ENCODE measurements at regions not wholly inside any gene's neighbourhood (a gene's known extent, or its start where the extent isn't known, plus 50 kb on each side); places are given as distances from the start of the nearest gene placed in this dataset.
"Not testable (repeated sequence)": the region's sequence is repeated elsewhere in the genome, so short reads cannot be mapped to it uniquely, and the experiment has no call there.

DNA sequence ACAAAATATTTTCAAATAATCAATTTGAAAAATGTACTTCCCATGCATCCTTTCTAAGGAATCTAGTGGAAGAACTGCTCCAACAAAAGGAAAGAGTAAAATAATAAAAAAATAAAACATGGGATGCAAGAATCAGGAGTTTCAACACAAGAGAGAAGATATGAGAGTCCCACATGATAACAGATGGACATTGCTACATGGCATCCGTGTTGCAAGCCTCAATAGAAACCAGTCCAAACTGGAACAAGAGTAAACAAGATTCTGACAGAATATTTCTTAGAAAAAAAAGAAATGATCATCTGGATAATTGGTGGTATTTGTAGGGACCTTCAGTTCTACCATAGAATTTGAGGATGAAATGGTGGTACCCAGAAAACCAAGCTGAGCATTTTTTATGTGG is 186.8 kb downstream of the FRK start:
- no peaks in the 10 kb centered on the region for H3K36me3 ChIP-seq (ENCODE audit: insufficient read depth, low read length)
- no peaks in the 10 kb centered on the region for H3K4me1 ChIP-seq (ENCODE audit: insufficient read depth, low read length)
- H3K27me3 ChIP-seq (ENCODE audit: insufficient read depth, low read length), result no peaks in the 10 kb centered on the region
- no peak overlapping the region for H3K9ac ChIP-seq (ENCODE audit: low read depth, low read length)
- H3K27ac ChIP-seq (ENCODE audit: low read depth, low read length), result no peak overlapping the region
- no peaks in the 10 kb centered on the region for H3K9me3 ChIP-seq (ENCODE audit: insufficient read depth, low read depth, low read length)
- no peak overlapping the region for H3K4me3 ChIP-seq (ENCODE audit: low read length)
- 100% methylated on average over 1 of the region's 1 CpG for WGBS

DNA sequence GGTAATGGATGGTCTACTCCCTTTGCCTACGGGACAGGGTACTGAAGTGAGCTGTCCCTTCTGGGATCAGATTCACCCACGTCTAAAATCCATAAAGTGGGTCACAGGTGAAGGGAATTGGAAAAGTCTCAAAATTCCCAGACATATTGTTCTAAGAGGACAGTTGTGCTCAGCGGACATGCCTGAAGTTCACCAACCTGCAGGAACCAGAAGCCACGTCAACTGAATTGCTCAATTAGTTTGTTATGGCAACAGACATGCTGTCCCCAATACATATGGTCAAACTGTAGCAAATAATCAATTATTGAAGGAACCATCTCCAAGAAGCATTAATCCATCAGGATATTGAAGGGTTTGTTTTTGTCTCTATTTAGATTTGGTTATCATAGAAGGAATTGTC is 190.2 kb downstream of the FRK start:
- H3K4me1 ChIP-seq (ENCODE audit: insufficient read depth, low read length), result no peaks in the 10 kb centered on the region
- no peaks in the 10 kb centered on the region for H3K27me3 ChIP-seq (ENCODE audit: insufficient read depth, low read length)
- no peaks in the 10 kb centered on the region for H3K9me3 ChIP-seq (ENCODE audit: insufficient read depth, low read depth, low read length)
- H3K36me3 ChIP-seq (ENCODE audit: insufficient read depth, low read length), result no peaks in the 10 kb centered on the region
- whole genome bisulfite sequencing, result 66% methylated on average over 4 of the region's 4 CpGs
- H3K4me3 ChIP-seq (ENCODE audit: low read length), result no peak overlapping the region
- H3K9ac ChIP-seq (ENCODE audit: low read depth, low read length), result no peak overlapping the region
- no peak overlapping the region for H3K27ac ChIP-seq (ENCODE audit: low read depth, low read length)

DNA sequence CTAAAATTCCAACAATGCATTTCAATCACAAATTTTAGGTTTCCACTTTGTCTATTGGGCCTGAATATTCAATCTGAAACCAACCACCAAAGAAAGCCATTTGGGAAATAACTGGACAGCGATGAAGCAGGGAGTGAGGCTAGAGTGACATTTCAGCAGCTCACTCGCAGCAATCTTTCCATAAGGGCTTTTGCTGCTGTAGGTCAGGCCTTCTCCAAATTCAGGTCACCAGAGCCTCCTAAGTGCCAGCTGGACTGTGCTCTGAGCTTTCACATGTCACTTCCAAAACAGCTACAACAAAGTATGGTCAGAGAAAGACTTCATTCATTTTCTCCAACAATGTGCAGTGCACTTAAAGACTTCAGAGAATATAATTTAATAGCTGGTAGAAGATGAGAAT is 194.8 kb downstream of the FRK start:
- Histone ChIP-seq H3K4me1 (ENCODE audit: insufficient read depth, low read length) (no peaks in the 10 kb centered on the region), H3K4me3 (ENCODE audit: low read length) (no peak overlapping the region), H3K27ac (ENCODE audit: low read depth, low read length) (no peak overlapping the region), H3K9me3 (ENCODE audit: insufficient read depth, low read depth, low read length) (no peaks in the 10 kb centered on the region), H3K9ac (ENCODE audit: low read depth, low read length) (no peak overlapping the region), H3K36me3 (ENCODE audit: insufficient read depth, low read length) (no peaks in the 10 kb centered on the region), H3K27me3 (ENCODE audit: insufficient read depth, low read length) (no peaks in the 10 kb centered on the region)
- 96% methylated on average over 2 of the region's 2 CpGs for WGBS

DNA sequence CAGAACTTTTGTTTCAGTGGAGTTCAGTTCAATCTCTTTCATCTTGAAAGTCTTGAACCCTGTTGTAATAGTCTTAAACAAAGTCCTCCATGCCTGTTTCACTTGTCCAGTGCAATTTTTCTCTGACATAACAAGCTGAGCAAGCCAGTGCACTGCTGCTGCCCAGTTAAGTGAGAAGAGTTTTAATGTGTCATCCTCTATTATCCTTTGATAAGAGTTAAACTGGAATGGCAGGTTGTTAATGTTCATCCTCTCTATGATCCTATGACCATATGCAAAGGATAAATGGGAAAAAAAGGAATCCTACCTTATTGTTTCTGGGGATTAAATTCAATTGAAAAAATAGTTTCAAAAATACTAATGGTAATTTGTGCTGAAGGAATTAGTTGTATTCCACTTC is 197.5 kb downstream of the FRK start:
- Histone ChIP-seq H3K27ac (ENCODE audit: low read depth, low read length) (no peak overlapping the region), H3K9me3 (ENCODE audit: insufficient read depth, low read depth, low read length) (no peaks in the 10 kb centered on the region), H3K36me3 (ENCODE audit: insufficient read depth, low read length) (no peaks in the 10 kb centered on the region), H3K9ac (ENCODE audit: low read depth, low read length) (no peak overlapping the region), H3K4me1 (ENCODE audit: insufficient read depth, low read length) (no peaks in the 10 kb centered on the region), H3K27me3 (ENCODE audit: insufficient read depth, low read length) (no peaks in the 10 kb centered on the region), H3K4me3 (ENCODE audit: low read length) (no peak overlapping the region)

DNA sequence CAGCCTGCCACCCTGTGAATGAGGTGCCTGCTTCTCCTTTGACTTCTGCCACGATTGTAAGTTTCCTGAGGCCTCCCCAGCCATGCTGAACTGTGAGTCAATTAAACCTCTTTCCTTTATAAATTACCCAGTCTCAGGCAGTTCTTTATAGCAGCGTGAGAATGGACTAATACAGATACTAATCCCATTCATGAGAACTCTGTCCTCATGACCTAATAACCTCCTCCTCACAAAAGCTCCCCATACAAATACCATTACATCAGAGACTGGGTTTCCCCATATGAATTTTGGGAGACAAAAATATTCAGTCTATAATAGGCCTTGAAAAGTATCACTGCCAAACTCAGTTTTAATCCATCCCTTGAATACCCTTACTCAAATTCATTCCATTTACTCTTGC is 199.0 kb downstream of the FRK start:
- not testable (repeated sequence) for H3K9me3 ChIP-seq (ENCODE audit: insufficient read depth, low read depth, low read length); H3K27me3 ChIP-seq (ENCODE audit: insufficient read depth, low read length); H3K9ac ChIP-seq (ENCODE audit: low read depth, low read length); H3K27ac ChIP-seq (ENCODE audit: low read depth, low read length); H3K36me3 ChIP-seq (ENCODE audit: insufficient read depth, low read length); H3K4me3 ChIP-seq (ENCODE audit: low read length); H3K4me1 ChIP-seq (ENCODE audit: insufficient read depth, low read length)
- 82% methylated on average over 2 of the region's 2 CpGs for WGBS

DNA sequence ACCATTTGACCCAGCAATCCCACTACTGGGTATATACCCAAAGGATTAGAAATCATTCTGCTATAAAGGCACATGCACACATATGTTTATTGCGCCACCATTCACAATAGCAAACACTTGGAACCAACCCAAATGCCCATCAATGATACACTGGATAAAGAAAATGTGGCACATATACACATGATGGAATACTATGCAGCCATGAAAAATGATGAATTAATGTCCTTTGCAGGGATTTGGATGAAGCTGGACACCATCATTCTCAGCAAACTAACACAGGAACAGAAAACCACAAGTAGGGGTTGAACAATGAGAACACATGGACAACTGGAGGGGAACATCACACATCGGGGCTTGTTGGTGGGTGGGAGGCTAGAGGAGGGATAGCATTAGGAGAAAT is 201.1 kb downstream of the FRK start:
- H3K27me3 ChIP-seq (ENCODE audit: insufficient read depth, low read length); H3K9ac ChIP-seq (ENCODE audit: low read depth, low read length); H3K36me3 ChIP-seq (ENCODE audit: insufficient read depth, low read length); H3K4me1 ChIP-seq (ENCODE audit: insufficient read depth, low read length); H3K4me3 ChIP-seq (ENCODE audit: low read length); H3K27ac ChIP-seq (ENCODE audit: low read depth, low read length); H3K9me3 ChIP-seq (ENCODE audit: insufficient read depth, low read depth, low read length): not testable (repeated sequence)
- 91% methylated on average over 2 of the region's 2 CpGs for WGBS

DNA sequence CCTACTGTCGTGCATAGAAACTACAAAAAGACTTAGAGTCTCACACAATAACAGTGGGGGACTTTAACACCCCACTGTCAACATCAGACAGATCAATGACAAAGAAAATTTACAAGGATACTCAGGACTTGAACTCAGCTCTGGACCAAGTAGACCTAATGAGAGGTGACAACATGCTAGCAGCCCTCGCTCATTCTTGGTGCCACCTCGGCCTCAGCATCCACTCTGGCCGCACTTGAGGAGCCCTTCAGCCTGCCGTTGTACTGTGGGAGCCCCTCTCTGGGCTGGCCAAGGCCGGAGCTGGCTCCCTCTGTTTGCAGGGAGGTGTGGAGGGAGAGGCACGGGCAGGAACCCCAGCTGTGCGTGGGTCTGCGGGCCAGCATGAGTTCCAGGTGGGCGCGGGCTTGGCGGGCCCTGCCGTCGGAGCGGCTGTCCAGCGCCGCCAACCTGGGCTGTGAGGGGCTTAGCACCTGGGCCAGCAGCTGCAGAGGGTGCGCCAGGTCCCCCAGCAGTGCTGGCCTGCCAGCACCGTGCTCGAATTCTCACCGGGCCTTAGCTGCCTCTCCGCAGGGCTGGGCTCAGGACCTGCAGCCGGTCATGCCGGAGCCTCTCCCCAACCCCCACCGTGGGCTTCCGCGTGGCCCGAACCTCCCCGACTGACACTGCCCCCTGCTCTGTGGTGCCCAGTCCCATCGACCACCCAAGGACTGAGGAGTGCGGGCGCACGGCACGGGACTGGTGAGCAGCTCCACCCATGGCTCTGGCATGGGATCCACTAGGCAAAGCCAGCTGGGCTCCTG is 205.6 kb downstream of the FRK start:
- WGBS, result 96% methylated on average over 34 of the region's 34 CpGs
- Histone ChIP-seq H3K27ac (ENCODE audit: low read depth, low read length) (no peak overlapping the region), H3K36me3 (ENCODE audit: insufficient read depth, low read length) (no peaks in the 10 kb centered on the region), H3K4me1 (ENCODE audit: insufficient read depth, low read length) (no peaks in the 10 kb centered on the region), H3K9ac (ENCODE audit: low read depth, low read length) (no peak overlapping the region), H3K9me3 (ENCODE audit: insufficient read depth, low read depth, low read length) (0 out of 2 replicates have a peak, but pooled peaks cover 12% of the 10 kb centered on the region), H3K27me3 (ENCODE audit: insufficient read depth, low read length) (no peaks in the 10 kb centered on the region), H3K4me3 (ENCODE audit: low read length) (no peak overlapping the region)

DNA sequence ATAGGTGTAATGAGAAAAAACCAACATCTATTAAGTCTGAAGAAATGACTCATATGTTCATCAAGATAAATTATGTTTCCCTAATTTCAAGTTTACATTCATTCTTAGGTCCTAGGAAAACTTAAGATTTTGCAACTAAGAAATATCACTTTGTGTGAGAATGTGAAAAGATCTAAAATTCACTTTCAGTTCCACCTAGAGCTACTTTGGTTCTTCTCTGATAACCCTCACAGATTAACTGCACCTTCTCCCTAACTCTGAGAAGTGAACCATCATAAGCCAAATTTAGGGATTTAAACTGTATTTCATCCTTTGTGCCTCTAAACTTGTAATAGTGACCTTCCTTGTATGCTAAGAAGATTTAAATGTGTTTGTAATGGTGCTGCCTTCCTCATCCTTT is 213.0 kb downstream of the FRK start:
- Histone ChIP-seq H3K9me3 (ENCODE audit: insufficient read depth, low read depth, low read length) (no peaks in the 10 kb centered on the region), H3K9ac (ENCODE audit: low read depth, low read length) (no peak overlapping the region), H3K4me1 (ENCODE audit: insufficient read depth, low read length) (no peaks in the 10 kb centered on the region), H3K27ac (ENCODE audit: low read depth, low read length) (no peak overlapping the region), H3K4me3 (ENCODE audit: low read length) (no peak overlapping the region), H3K27me3 (ENCODE audit: insufficient read depth, low read length) (no peaks in the 10 kb centered on the region), H3K36me3 (ENCODE audit: insufficient read depth, low read length) (no peaks in the 10 kb centered on the region)

DNA sequence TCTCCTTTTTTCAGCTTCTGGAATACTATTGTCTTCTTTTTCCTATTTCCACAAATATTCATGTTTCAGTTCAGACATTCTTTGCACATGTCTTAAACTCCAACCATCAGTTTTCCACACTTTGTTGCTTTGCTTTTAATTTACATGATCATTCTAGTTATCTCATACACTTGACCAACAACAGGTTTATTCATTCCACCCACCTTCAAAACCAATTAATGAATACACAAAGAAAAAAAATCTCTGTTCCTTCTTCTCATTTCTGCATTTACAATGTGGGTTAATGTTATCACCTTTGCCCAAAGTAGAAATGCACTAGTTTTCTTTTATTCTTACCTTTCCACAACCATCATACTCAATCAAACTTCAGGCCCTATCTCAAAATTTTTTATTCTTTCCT is 216.7 kb downstream of the FRK start:
- H3K27ac ChIP-seq (ENCODE audit: low read depth, low read length), result no peak overlapping the region
- no peak overlapping the region for H3K4me3 ChIP-seq (ENCODE audit: low read length)
- H3K9ac ChIP-seq (ENCODE audit: low read depth, low read length), result no peak overlapping the region
- H3K36me3 ChIP-seq (ENCODE audit: insufficient read depth, low read length), result no peaks in the 10 kb centered on the region
- H3K4me1 ChIP-seq (ENCODE audit: insufficient read depth, low read length), result no peaks in the 10 kb centered on the region
- H3K27me3 ChIP-seq (ENCODE audit: insufficient read depth, low read length), result no peaks in the 10 kb centered on the region
- H3K9me3 ChIP-seq (ENCODE audit: insufficient read depth, low read depth, low read length), result no peaks in the 10 kb centered on the region

DNA sequence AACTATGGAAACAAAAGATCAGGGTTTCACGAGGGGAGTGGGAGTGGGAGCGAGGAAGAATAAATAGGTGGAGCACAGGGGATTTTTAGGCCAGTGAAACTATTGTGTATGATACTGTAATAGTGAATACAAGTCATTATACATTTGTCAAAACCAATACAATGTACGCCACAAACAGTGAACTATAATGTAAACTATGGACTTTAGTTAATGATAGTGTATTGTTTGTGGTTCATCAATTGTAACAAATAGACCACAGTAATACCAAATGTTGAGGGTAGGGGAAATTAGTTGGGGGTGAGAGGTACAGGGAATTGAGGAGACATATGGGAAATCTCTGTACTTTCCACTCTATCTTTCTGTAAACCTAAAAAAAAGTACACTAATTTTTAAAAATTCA is 218.4 kb downstream of the FRK start:
- Histone ChIP-seq H3K9ac (ENCODE audit: low read depth, low read length) (no peak overlapping the region), H3K27ac (ENCODE audit: low read depth, low read length) (no peak overlapping the region), H3K4me1 (ENCODE audit: insufficient read depth, low read length) (no peaks in the 10 kb centered on the region), H3K9me3 (ENCODE audit: insufficient read depth, low read depth, low read length) (no peaks in the 10 kb centered on the region), H3K36me3 (ENCODE audit: insufficient read depth, low read length) (no peaks in the 10 kb centered on the region), H3K4me3 (ENCODE audit: low read length) (no peak overlapping the region), H3K27me3 (ENCODE audit: insufficient read depth, low read length) (no peaks in the 10 kb centered on the region)
- WGBS, result 98% methylated on average over 3 of the region's 3 CpGs

DNA sequence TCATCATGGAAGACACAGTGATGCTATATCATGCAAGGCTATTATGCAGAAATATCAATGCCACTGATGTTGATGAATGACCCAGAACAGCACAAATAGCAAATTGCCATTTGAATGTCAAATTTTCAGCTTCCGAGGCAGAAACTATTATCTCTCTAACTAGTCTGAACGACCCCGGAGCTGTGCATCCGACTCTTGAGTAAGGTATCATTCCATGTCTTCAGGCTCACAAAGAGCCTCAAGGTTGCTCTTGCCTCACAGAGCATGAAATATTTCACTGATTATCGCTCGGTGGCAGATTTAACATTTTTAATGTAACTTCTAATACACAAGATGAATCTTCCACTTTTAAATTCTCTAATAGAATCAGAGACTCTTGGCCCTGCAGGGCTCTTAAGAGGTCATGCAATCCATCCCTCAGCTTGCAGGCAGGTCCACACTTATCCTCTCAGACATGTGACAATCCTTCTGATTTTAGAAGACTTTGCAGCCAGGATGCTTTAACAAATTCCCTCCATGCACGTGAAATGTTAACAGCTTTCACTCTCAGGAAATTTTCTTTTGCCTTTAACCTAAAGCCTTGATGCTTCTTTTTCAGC is 221.0 kb downstream of the FRK start:
- Histone ChIP-seq H3K4me3 (ENCODE audit: low read length) (no peak overlapping the region), H3K9ac (ENCODE audit: low read depth, low read length) (no peak overlapping the region), H3K27me3 (ENCODE audit: insufficient read depth, low read length) (no peaks in the 10 kb centered on the region), H3K27ac (ENCODE audit: low read depth, low read length) (no peak overlapping the region), H3K4me1 (ENCODE audit: insufficient read depth, low read length) (no peaks in the 10 kb centered on the region), H3K9me3 (ENCODE audit: insufficient read depth, low read depth, low read length) (0 out of 2 replicates have a peak, but pooled peaks cover 6% of the 10 kb centered on the region), H3K36me3 (ENCODE audit: insufficient read depth, low read length) (no peaks in the 10 kb centered on the region)
- 94% methylated on average over 7 of the region's 7 CpGs for WGBS
